HepG2 (cell line): ENCODE measurements at regions not wholly inside any gene's neighbourhood (a gene's known extent, or its start where the extent isn't known, plus 50 kb on each side); places are given as distances from the start of the nearest gene placed in this dataset.

ENCODE experiments used
- ATAC-seq: fragments of 200-7000 bp; cut with Tn5 transposase; 3 replicates; pipeline ENCODE4 v1.9.1; 2020; ENCODE audit warnings: mild to moderate bottlenecking, moderate library complexity
- BruUV-seq: library from RNA; stranded (reverse); fragments of 400-500 nt; replicated peaks from 2 replicates; lab custom pipeline; 2021; lab: Mats Ljungman, UMichigan
- CTCF ChIA-PET: fragments of 300-600 bp; formaldehyde crosslinking; extraction: SDS; loops from one replicate; lab custom pipeline; 2021; ENCODE audit warnings: low total read pairs, inconsistent platforms, low intra/inter-chr PET ratio; lab: Yijun Ruan, JAX
- POLR2A ChIA-PET: fragments of 350-600 bp; sonication (Branson Sonifier 250); formaldehyde crosslinking; loops from one replicate; lab custom pipeline; 2020; ENCODE audit warnings: antibody characterized with exemption, inconsistent platforms; lab: Yijun Ruan, JAX
- DNase-seq: peaks from one replicate; pipeline ENCODE4 v3.0.0-alpha.2; 2015; ENCODE audit warnings: low spot score
- FAIRE-seq: peaks from 3 replicates; lab custom pipeline; 2011; peaks lifted over from hg19 to GRCh38; lab: Jason Lieb, UNC
- H2AFZ ChIP-seq: one replicate; pipeline ENCODE4 v1.6.1; 2011; ENCODE audit warnings: low read length, inconsistent platforms
- H3K27ac ChIP-seq: fragments of 300-600 bp; 3 replicates; pipeline ENCODE4 v1.8.0; 2011; ENCODE audit warnings: mixed run types, mild to moderate bottlenecking, mixed read lengths, low read length, inconsistent platforms; ENCODE audit not compliant: insufficient read depth; ENCODE audit errors: extremely low read length
- H3K27me3 ChIP-seq, 2 experiments: fragments of 200-600 bp in 1 of 2; 2 replicates in 1 of 2; 3 replicates in 1 of 2; pipeline versions ENCODE4 v1.6.0 to v1.8.0; 2011; ENCODE audit warnings: low read length in 2 of 2, mild to moderate bottlenecking in 2 of 2, moderate library complexity in 2 of 2, inconsistent platforms in 1 of 2; ENCODE audit not compliant: insufficient read depth in 2 of 2, control insufficient read depth in 1 of 2
- H3K36me3 ChIP-seq, 2 experiments: fragments of 200-600 bp in 1 of 2; replicated peaks in 1 of 2; 2 replicates in 1 of 2; 3 replicates in 1 of 2; pipeline versions ENCODE4 v1.5.1 to v1.8.0; 2011; ENCODE audit warnings: low read length in 2 of 2, inconsistent platforms in 1 of 2; ENCODE audit not compliant: insufficient read depth in 2 of 2, control insufficient read depth in 1 of 2
- H3K4me1 ChIP-seq: 2 replicates; pipeline ENCODE4 v1.5.1; 2012; ENCODE audit warnings: low read length, inconsistent platforms; ENCODE audit not compliant: insufficient read depth
- H3K4me2 ChIP-seq: 2 replicates; pipeline ENCODE4 v1.6.0; 2011; ENCODE audit warnings: low read depth, low read length, inconsistent platforms
- H3K4me3 ChIP-seq, 3 experiments: fragments of 200-600 bp in 1 of 3; sonication (generic), shearing (Covaris generic) in 1 of 3; replicated peaks in 1 of 3; 2 replicates each; pipeline ENCODE4 v1.5.1; 2011 to 2016; ENCODE audit warnings: low read length in 3 of 3, inconsistent platforms in 2 of 3, low read depth in 2 of 3, mild to moderate bottlenecking in 2 of 3, control low read depth in 1 of 3, mixed read lengths in 1 of 3; ENCODE audit not compliant: insufficient read depth in 1 of 3
- H3K79me2 ChIP-seq: one replicate; pipeline ENCODE4 v1.6.1; 2011; ENCODE audit warnings: low read length, inconsistent platforms; ENCODE audit not compliant: insufficient read depth
- H3K9ac ChIP-seq: 2 replicates; pipeline ENCODE4 v1.6.0; 2011; ENCODE audit warnings: mild to moderate bottlenecking, low read depth, low read length, inconsistent platforms; ENCODE audit not compliant: insufficient read depth
- H3K9me3 ChIP-seq: 2 replicates; pipeline ENCODE4 v1.5.1; 2012; ENCODE audit warnings: mild to moderate bottlenecking, low read length
- H4K20me1 ChIP-seq: 2 replicates; pipeline ENCODE4 v1.6.0; 2011; ENCODE audit warnings: inconsistent platforms, mild to moderate bottlenecking, low read length, moderate library complexity; ENCODE audit not compliant: insufficient read depth
- ARID2 ChIP-seq: sonication (generic); formaldehyde crosslinking; IDR thresholded peaks from 2 replicates; pipeline ENCODE4 v1.8.1; 2022; ENCODE audit warnings: mild to moderate bottlenecking, missing genetic modification reagents, borderline replicate concordance
- KLF12 ChIP-seq: sonication (generic); formaldehyde crosslinking; IDR thresholded peaks from 2 replicates; pipeline ENCODE4 v1.4.0; 2020; ENCODE audit warnings: missing genetic modification reagents, borderline replicate concordance
- PITX1 ChIP-seq: sonication (generic); formaldehyde crosslinking; IDR thresholded peaks from 2 replicates; pipeline ENCODE4 v1.5.1; 2020; ENCODE audit warnings: mild to moderate bottlenecking, missing genetic modification reagents
- WGBS: methylation state at CpG from one replicate; pipeline ENCODE4 v1.1.6; 2017; ENCODE audit warnings: low lambda C conversion rate; 5-methylcytosine and 5-hydroxymethylcytosine counted together
- in situ Hi-C: cut with HindIII; loops from 2 replicates; pipeline ENCODE4 v1.10.0; 2017; ENCODE audit warnings: low pct_unique_long_range_greater_than_20kb; ENCODE audit not compliant: extremely low pct_ligation_motif_present
- intact Hi-C: fragments of 100-400 bp; cut with micrococcal nuclease; formaldehyde crosslinking; loops from one replicate; pipeline ENCODE4 v1.10.0; 2022; ENCODE audit not compliant: unreplicated experiment
- TF ChIP-seq, protein P1 (sequence below): sonication (generic); formaldehyde crosslinking; IDR thresholded peaks from 2 replicates; pipeline ENCODE4 v1.4.0; 2020; ENCODE audit warnings: missing genetic modification reagents; ENCODE audit errors: not compliant biosample characterization
- TF ChIP-seq, protein P2 (sequence below): IDR thresholded peaks from 2 replicates; pipeline ENCODE4 v1.6.1; 2016; ENCODE audit warnings: low read depth, control low read depth
- TF ChIP-seq, protein P3 (sequence below): sonication (generic); formaldehyde crosslinking; IDR thresholded peaks from 2 replicates; pipeline ENCODE4 v1.5.0; 2020; ENCODE audit warnings: missing genetic modification reagents

DNA sequence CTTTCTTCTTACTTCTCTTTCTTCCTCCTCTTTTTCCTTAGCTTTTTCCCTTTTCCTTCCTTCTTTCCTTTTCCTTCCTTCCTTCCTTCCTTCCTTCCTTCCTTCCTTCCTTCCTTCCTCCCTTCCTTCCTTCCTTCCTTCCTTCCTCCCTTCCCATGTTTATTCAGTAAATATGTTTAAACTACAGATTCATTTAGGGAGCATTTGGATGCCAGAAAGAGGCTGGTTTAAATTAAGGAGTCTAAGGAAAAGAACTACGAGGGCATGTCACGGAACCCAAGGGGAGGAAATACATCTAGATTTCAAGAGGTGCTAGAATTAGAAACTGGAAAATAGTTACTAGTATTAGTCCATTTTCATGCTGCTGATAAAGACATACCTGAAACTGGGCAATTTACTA lies 320.0 kb upstream of the ARRDC3 start (continued):
- no peak for TF ChIP-seq PITX1 (CRISPR knock-in tag)

DNA sequence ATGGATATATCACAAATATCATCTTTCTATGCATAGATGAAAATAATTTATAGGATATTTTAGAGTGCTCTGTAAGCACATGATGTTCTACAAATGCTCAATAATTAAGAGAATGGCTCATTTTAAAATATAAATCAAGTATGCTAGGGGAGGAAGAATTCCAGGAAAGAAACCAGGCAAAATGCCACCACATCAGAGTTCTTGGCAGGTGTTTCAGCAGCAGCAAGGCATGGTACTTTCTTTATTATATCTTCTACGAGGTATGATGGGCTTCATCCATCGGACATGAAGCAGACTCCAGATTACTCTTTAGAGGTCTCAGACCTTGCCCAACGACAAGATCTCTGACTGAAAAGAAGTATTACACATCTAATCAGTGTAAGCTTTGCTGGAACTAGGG lies 316.3 kb upstream of the ARRDC3 start:
- in situ Hi-C loops: no loop called here
- H3K27ac ChIP-seq: no peak overlapping the region
- H2AFZ ChIP-seq: no peak overlapping the region
- H3K9ac ChIP-seq: no peak overlapping the region
- 0% methylated on average over 3 of the region's 3 CpGs for WGBS
- ATAC-seq (no peak), DNase-seq (no peak), FAIRE-seq (no peak)
- no TSS peak for BruUV-seq
- no peak for TF ChIP-seq ARID2 (CRISPR knock-in tag)
- TF ChIP-seq, protein P1, sequence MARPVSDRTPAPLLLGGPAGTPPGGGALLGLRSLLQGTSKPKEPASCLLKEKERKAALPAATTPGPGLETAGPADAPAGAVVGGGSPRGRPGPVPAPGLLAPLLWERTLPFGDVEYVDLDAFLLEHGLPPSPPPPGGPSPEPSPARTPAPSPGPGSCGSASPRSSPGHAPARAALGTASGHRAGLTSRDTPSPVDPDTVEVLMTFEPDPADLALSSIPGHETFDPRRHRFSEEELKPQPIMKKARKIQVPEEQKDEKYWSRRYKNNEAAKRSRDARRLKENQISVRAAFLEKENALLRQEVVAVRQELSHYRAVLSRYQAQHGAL: no peak
- TF ChIP-seq KLF12 (CRISPR knock-in tag): no peak
- TF ChIP-seq, protein P2, sequence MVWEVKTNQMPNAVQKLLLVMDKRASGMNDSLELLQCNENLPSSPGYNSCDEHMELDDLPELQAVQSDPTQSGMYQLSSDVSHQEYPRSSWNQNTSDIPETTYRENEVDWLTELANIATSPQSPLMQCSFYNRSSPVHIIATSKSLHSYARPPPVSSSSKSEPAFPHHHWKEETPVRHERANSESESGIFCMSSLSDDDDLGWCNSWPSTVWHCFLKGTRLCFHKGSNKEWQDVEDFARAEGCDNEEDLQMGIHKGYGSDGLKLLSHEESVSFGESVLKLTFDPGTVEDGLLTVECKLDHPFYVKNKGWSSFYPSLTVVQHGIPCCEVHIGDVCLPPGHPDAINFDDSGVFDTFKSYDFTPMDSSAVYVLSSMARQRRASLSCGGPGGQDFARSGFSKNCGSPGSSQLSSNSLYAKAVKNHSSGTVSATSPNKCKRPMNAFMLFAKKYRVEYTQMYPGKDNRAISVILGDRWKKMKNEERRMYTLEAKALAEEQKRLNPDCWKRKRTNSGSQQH: no peak
- TF ChIP-seq, protein P3, sequence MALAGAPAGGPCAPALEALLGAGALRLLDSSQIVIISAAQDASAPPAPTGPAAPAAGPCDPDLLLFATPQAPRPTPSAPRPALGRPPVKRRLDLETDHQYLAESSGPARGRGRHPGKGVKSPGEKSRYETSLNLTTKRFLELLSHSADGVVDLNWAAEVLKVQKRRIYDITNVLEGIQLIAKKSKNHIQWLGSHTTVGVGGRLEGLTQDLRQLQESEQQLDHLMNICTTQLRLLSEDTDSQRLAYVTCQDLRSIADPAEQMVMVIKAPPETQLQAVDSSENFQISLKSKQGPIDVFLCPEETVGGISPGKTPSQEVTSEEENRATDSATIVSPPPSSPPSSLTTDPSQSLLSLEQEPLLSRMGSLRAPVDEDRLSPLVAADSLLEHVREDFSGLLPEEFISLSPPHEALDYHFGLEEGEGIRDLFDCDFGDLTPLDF: no peak
- no peaks in the 10 kb centered on the region for H3K4me1 ChIP-seq
- H3K4me3 ChIP-seq: no peak overlapping the region
- no peaks in the 10 kb centered on the region; the same call in 1 of the 2 replicates for H3K9me3 ChIP-seq
- intact Hi-C loops: no loop called here
- ChIA-PET POLR2A (no interaction called here), CTCF (no interaction called here)
- H3K4me2 ChIP-seq: no peak overlapping the region
- H4K20me1 ChIP-seq: no peaks in the 10 kb centered on the region
- no peaks in the 10 kb centered on the region for H3K27me3 ChIP-seq
- H3K36me3 ChIP-seq: no peaks in the 10 kb centered on the region
- H3K79me2 ChIP-seq: no peaks in the 10 kb centered on the region
